Keratinocyte (primary cell): ENCODE measurements at regions not wholly inside any gene's neighbourhood (a gene's known extent, or its start where the extent isn't known, plus 50 kb on each side); places are given as distances from the start of the nearest gene placed in this dataset.

ENCODE experiments used
- EZH2 ChIP-seq: IDR thresholded peaks from one replicate; pipeline ENCODE4 v1.6.1; 2012; ENCODE audit warnings: inconsistent platforms, mild to moderate bottlenecking, low read length, moderate library complexity
- TF ChIP-seq, protein P1 (sequence below), 3 experiments: IDR thresholded peaks in 1 of 3; conservative IDR thresholded peaks in 1 of 3; optimal IDR thresholded peaks in 1 of 3; 2 replicates in 2 of 3; 3 replicates in 1 of 3; pipeline versions ENCODE3 to v1.5.1; 2011; ENCODE audit warnings: low read length in 3 of 3, mild to moderate bottlenecking in 3 of 3, moderate library complexity in 2 of 3, control low read depth in 1 of 3, inconsistent platforms in 1 of 3; ENCODE audit not compliant: insufficient read depth in 2 of 3; ENCODE audit errors: extremely low read depth in 1 of 3

DNA sequence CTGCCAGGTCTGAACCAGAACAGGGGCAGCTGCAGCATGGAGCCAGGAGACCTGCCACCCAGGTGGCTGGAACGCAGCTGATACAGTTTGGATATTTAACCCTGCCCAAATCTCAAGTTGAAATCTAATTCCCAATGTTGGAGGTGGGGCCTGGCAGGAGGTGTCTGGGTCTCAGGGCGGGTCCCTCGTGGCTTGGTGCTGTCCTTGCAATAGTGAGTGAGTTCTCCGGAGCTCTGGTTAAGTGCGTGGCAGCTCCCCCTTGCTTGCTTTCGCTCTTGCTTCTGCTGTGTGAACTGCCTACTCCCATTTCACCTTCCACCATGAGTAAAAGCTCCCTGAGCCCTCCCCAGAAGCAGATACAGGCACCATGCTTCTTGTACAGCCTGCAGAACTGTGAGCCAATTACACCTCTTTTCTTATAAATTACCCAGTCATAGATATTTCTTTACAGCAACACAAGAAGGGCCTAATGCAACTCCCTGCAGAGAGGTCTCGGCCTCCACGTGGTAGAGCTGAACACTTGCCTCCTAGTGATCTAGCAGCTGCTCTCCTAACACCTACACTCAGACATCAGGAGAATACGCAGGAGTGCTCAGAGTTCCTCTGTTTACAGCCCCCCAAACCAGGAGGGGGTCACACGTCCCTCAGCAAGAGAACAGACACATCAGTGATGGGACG lies 203.7 kb downstream of the CTTN start:
- TF ChIP-seq, protein P1, sequence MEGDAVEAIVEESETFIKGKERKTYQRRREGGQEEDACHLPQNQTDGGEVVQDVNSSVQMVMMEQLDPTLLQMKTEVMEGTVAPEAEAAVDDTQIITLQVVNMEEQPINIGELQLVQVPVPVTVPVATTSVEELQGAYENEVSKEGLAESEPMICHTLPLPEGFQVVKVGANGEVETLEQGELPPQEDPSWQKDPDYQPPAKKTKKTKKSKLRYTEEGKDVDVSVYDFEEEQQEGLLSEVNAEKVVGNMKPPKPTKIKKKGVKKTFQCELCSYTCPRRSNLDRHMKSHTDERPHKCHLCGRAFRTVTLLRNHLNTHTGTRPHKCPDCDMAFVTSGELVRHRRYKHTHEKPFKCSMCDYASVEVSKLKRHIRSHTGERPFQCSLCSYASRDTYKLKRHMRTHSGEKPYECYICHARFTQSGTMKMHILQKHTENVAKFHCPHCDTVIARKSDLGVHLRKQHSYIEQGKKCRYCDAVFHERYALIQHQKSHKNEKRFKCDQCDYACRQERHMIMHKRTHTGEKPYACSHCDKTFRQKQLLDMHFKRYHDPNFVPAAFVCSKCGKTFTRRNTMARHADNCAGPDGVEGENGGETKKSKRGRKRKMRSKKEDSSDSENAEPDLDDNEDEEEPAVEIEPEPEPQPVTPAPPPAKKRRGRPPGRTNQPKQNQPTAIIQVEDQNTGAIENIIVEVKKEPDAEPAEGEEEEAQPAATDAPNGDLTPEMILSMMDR (optimal IDR thresholded peaks at IDR 0.05 in 1 of 3, IDR thresholded peaks at IDR 0.05 in 1 of 3, conservative IDR thresholded peaks at IDR 0.05 in 1 of 3; ENCODE audit: extremely low read depth in 1 of 3, insufficient read depth in 2 of 3, low read length in 3 of 3): no peak
- no peak for TF ChIP-seq EZH2
